ENCODE measurements at regions not wholly inside any gene's neighbourhood (a gene's known extent, or its start where the extent isn't known, plus 50 kb on each side); places are given as distances from the start of the nearest gene placed in this dataset.

GRCh38 chr10:43006490-43006889 lies 70.4 kb upstream of the RET start:
- no peak for DNase-seq (ENCODE audit: low spot score)

- DNase-seq (ENCODE audit: low spot score) = no peak
These were observed 64.3 kb upstream of the RET start for GRCh38 chr10:43012578-43012977.

- DNase-seq (ENCODE audit: low spot score) = no peak
These were observed 63.8 kb upstream of the RET start for GRCh38 chr10:43013065-43013464.

GRCh38 chr10:43024524-43024923 lies 52.3 kb upstream of the RET start:
- DNase-seq (ENCODE audit: low spot score) = no peak

GRCh38 chr10:43024942-43025700 lies 51.7 kb upstream of the RET start:
- DNase-seq (ENCODE audit: low spot score) = no peak

- no peak for DNase-seq (ENCODE audit: low spot score)
These were observed 50.6 kb upstream of the RET start for GRCh38 chr10:43026039-43026973.

All from LoVo (cell line).